ENCODE measurements at regions not wholly inside any gene's neighbourhood (a gene's known extent, or its start where the extent isn't known, plus 50 kb on each side); places are given as distances from the start of the nearest gene placed in this dataset.

GRCh38 chr20:58001381-58001780 is 227.1 kb downstream of the ANKRD60 start:
- H3K9me3 ChIP-seq (ENCODE audit: control insufficient read depth in 1 of 2, insufficient read depth in 1 of 2, low read depth in 1 of 2, low read length in 2 of 2), result no peaks in the 10 kb centered on the region
- H3K9me2 ChIP-seq (ENCODE audit: insufficient read depth), result no peaks in the 10 kb centered on the region
- TF ChIP-seq ZFX (IDR thresholded peaks at IDR 0.05) (no peak), ZNF274 (IDR thresholded peaks at IDR 0.05; ENCODE audit: low read depth, low read length) (no peak)
- H3K4me2 ChIP-seq (ENCODE audit: low read length), result no peak overlapping the region
- ChIA-PET CTCF (no interaction called here), POLR2A (no interaction called here), RAD21 (ENCODE audit: low non-redundant PET in 1 of 2, low total read pairs in 2 of 2, uncharacterized antibody in 2 of 2, unreplicated experiment in 2 of 2) (no interaction called here)
- H3K36me3 ChIP-seq (ENCODE audit: control insufficient read depth in 1 of 2, insufficient read depth in 2 of 2, low read length in 2 of 2), result no peaks in the 10 kb centered on the region
- H3K79me2 ChIP-seq (ENCODE audit: insufficient read depth, low read length), result no peaks in the 10 kb centered on the region
- no peak overlapping the region for H3K27ac ChIP-seq (ENCODE audit: low read depth, low read length)
- no peak overlapping the region for H3K4me3 ChIP-seq (replicated peaks in 1 of 2; ENCODE audit: low read depth in 1 of 2, low read length in 2 of 2)
- no peak overlapping the region for H2AFZ ChIP-seq (ENCODE audit: low read depth, low read length, poor library complexity, severe bottlenecking)
- DNase-seq (ENCODE audit: low read depth, low spot score), result no peak
- no peak for ATAC-seq
- no peaks in the 10 kb centered on the region for H4K20me1 ChIP-seq (ENCODE audit: insufficient read depth)
- no peak overlapping the region for H3K9ac ChIP-seq (ENCODE audit: low read length)
- H3K27me3 ChIP-seq (ENCODE audit: insufficient read depth, low read length), result 0 out of 2 replicates have a peak, but pooled peaks cover 7% of the 10 kb centered on the region
- H3K4me1 ChIP-seq (ENCODE audit: control insufficient read depth in 1 of 2, insufficient read depth in 2 of 2, low read length in 2 of 2), result no peaks in the 10 kb centered on the region
- BruUV-seq (replicated peaks), result no TSS peak
- intact Hi-C loops (cut with micrococcal nuclease), result no loop called here

- H3K4me1 ChIP-seq (ENCODE audit: control insufficient read depth in 1 of 2, insufficient read depth in 2 of 2, low read length in 2 of 2), result no peaks in the 10 kb centered on the region
- no peak overlapping the region for H3K9ac ChIP-seq (ENCODE audit: low read length)
- no peaks in the 10 kb centered on the region for H4K20me1 ChIP-seq (ENCODE audit: insufficient read depth)
- BruUV-seq (replicated peaks), result no TSS peak
- no peak overlapping the region for H2AFZ ChIP-seq (ENCODE audit: low read depth, low read length, poor library complexity, severe bottlenecking)
- RAD21 ChIA-PET (ENCODE audit: low non-redundant PET in 1 of 2, low total read pairs in 2 of 2, uncharacterized antibody in 2 of 2, unreplicated experiment in 2 of 2), result no interaction called here
- H3K9me2 ChIP-seq (ENCODE audit: insufficient read depth), result no peaks in the 10 kb centered on the region
- DNase-seq (ENCODE audit: low read depth, low spot score) (no peak), ATAC-seq (no peak)
- no peak for TF ChIP-seq MAX (IDR thresholded peaks at IDR 0.05)
- no peak for TF ChIP-seq EZH2phosphoT487 (IDR thresholded peaks at IDR 0.05; ENCODE audit: borderline replicate concordance)
- CTCF ChIA-PET, result no interaction called here
- intact Hi-C loops (cut with micrococcal nuclease), result no loop called here
- no peaks in the 10 kb centered on the region for H3K36me3 ChIP-seq (ENCODE audit: control insufficient read depth in 1 of 2, insufficient read depth in 2 of 2, low read length in 2 of 2)
- POLR2A ChIA-PET, result no interaction called here
- H3K27ac ChIP-seq (ENCODE audit: low read depth, low read length), result no peak overlapping the region
- no peak overlapping the region for H3K4me3 ChIP-seq (replicated peaks in 1 of 2; ENCODE audit: low read depth in 1 of 2, low read length in 2 of 2)
- H3K27me3 ChIP-seq (ENCODE audit: insufficient read depth, low read length), result 0 out of 2 replicates have a peak, but pooled peaks cover 7% of the 10 kb centered on the region
- H3K4me2 ChIP-seq (ENCODE audit: low read length), result no peak overlapping the region
- no peaks in the 10 kb centered on the region for H3K79me2 ChIP-seq (ENCODE audit: insufficient read depth, low read length)
- H3K9me3 ChIP-seq (ENCODE audit: control insufficient read depth in 1 of 2, insufficient read depth in 1 of 2, low read depth in 1 of 2, low read length in 2 of 2), result no peaks in the 10 kb centered on the region
Measured at GRCh38 chr20:58000861-58001260, 227.6 kb downstream of the ANKRD60 start.

Data from HCT116 (cell line).